Breast epithelium (tissue), 4 donors: ENCODE measurements at regions not wholly inside any gene's neighbourhood (a gene's known extent, or its start where the extent isn't known, plus 50 kb on each side); places are given as distances from the start of the nearest gene placed in this dataset.

Experiments
- DNase-seq, 2 donors: peaks; one replicate each; pipeline ENCODE4 v3.0.0-alpha.2; 2019; ENCODE audit warnings: low spot score in 2 of 2
- H3K27ac ChIP-seq, 2 donors: fragments of 200-600 bp; sonication (generic) in 1 of 2; one replicate each; pipeline ENCODE4 v1.5.1; 2016 to 2019; ENCODE audit warnings: mild to moderate bottlenecking in 1 of 2
- H3K27me3 ChIP-seq, 2 donors: fragments of 200-600 bp; sonication (generic) in 1 of 2; one replicate each; pipeline versions ENCODE4 v1.5.1 to v1.6.0; 2017 to 2019; ENCODE audit warnings: control low read depth in 1 of 2, mild to moderate bottlenecking in 1 of 2
- H3K36me3 ChIP-seq: fragments of 200-600 bp; one replicate; pipeline ENCODE4 v1.5.1; 2019
- H3K4me1 ChIP-seq, 2 donors: fragments of 200-600 bp; sonication (generic); one replicate each; pipeline ENCODE4 v1.5.1; 2016 to 2019; ENCODE audit warnings: control low read depth in 1 of 2
- H3K4me3 ChIP-seq, 3 donors: fragments of 200-600 bp; sonication (generic); 1 replicate in 2 of 3; 2 replicates in 1 of 3; pipeline ENCODE4 v1.5.1; 2016 to 2019; ENCODE audit warnings: mild to moderate bottlenecking in 3 of 3, moderate library complexity in 2 of 3
- H3K9me3 ChIP-seq, 2 donors: fragments of 200-600 bp; sonication (generic) in 1 of 2; one replicate each; pipeline ENCODE4 v1.5.1; 2016 to 2019; ENCODE audit warnings: control low read depth in 1 of 2
- CTCF ChIP-seq, 3 donors: fragments of 450-650 bp; IDR thresholded peaks; one replicate each; pipeline ENCODE4 v1.5.1; 2016 to 2017; ENCODE audit warnings: antibody characterized with exemption in 3 of 3, mild to moderate bottlenecking in 3 of 3, moderate library complexity in 3 of 3
- POLR2A ChIP-seq: fragments of 450-650 bp; IDR thresholded peaks from one replicate; pipeline ENCODE4 v1.6.1; 2016; ENCODE audit warnings: antibody characterized with exemption, mild to moderate bottlenecking, moderate library complexity
- POLR2AphosphoS5 ChIP-seq, 3 donors: sonication (generic); formaldehyde crosslinking; IDR thresholded peaks; one replicate each; pipeline ENCODE4 v1.6.1; 2017; ENCODE audit warnings: antibody characterized with exemption in 3 of 3
- intact Hi-C: fragments of 100-400 bp; cut with DNase I; formaldehyde crosslinking; loops from one replicate; pipeline ENCODE4 v1.15.1; 2023; ENCODE audit warnings: low total_unique reads

DNA sequence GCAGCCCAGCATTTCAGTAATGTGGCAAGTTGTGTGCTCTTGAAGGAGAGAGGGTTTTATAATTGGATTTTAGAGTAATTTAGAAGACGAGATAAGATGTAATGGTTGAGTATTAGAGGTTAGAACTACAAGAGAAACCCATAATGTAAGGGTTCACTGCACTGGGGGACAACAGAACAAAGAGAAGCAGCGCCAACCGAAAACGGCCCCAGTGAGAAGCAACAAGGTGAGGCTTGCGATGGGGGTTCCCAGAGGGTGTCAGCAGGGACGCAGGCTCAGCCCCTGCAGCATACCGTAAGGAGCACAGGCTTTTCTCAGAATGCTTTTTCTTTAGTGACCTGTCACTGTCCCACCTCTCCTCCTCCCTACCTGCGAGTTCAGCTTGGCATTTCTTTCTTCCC is 183.9 kb upstream of the ETAA1 start:
- H3K27me3 ChIP-seq, result no peaks in the 10 kb centered on the region
- H3K27ac ChIP-seq, result no peak overlapping the region
- H3K4me3 ChIP-seq, result no peak overlapping the region
- TF ChIP-seq CTCF (IDR thresholded peaks at IDR 0.05) (no peak), POLR2A (no peak), POLR2AphosphoS5 (IDR thresholded peaks at IDR 0.05) (no peak)
- H3K4me1 ChIP-seq, result no peaks in the 10 kb centered on the region
- no peak for DNase-seq
- no peaks in the 10 kb centered on the region for H3K36me3 ChIP-seq
- intact Hi-C loops, result no loop called here
- H3K9me3 ChIP-seq, result no peaks in the 10 kb centered on the region

DNA sequence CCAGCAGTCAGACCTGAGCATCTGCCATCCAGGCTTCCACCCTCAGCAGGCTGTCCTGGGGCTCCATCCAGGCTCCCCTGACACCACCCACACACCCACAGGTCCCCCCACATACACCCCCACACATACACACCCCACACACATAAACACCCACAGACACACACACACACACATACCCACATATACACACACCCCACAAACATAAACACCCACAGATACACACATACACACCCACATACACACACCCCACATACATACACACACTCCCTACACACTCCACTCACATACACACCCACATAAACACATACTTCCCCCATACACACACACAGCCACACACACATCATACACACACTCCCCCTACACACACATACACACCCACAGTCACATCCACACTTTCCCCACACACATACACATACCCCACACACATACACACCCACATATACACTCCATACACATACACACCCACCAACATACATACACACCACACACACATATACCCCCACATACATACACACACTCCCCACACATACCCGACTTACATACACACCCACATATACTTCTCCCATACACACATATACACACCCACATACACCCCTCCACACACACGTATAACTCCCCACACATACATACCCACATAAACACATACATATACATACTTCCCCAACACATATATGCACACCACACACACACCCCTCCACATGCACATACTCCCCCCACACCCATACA is 183.3 kb upstream of the ETAA1 start:
- no peak overlapping the region for H3K27ac ChIP-seq
- no peaks in the 10 kb centered on the region for H3K27me3 ChIP-seq
- DNase-seq, result no peak
- H3K4me1 ChIP-seq, result no peaks in the 10 kb centered on the region
- no peaks in the 10 kb centered on the region for H3K36me3 ChIP-seq
- no peak for TF ChIP-seq POLR2AphosphoS5 (IDR thresholded peaks at IDR 0.05)
- no peak for TF ChIP-seq POLR2A
- no peak for TF ChIP-seq CTCF (IDR thresholded peaks at IDR 0.05)
- no peak overlapping the region for H3K4me3 ChIP-seq
- no peaks in the 10 kb centered on the region for H3K9me3 ChIP-seq
- intact Hi-C loops, result no loop called here

GRCh38 chr2:67214585-67215185 is 182.4 kb upstream of the ETAA1 start:
- no peaks in the 10 kb centered on the region for H3K27me3 ChIP-seq
- DNase-seq, result no peak
- intact Hi-C loops, result no loop called here
- H3K27ac ChIP-seq, result no peak overlapping the region
- H3K4me1 ChIP-seq, result no peaks in the 10 kb centered on the region
- no peaks in the 10 kb centered on the region for H3K9me3 ChIP-seq
- H3K36me3 ChIP-seq, result no peaks in the 10 kb centered on the region
- TF ChIP-seq CTCF (IDR thresholded peaks at IDR 0.05) (no peak), POLR2AphosphoS5 (IDR thresholded peaks at IDR 0.05) (no peak), POLR2A (no peak)
- H3K4me3 ChIP-seq, result no peak overlapping the region

DNA sequence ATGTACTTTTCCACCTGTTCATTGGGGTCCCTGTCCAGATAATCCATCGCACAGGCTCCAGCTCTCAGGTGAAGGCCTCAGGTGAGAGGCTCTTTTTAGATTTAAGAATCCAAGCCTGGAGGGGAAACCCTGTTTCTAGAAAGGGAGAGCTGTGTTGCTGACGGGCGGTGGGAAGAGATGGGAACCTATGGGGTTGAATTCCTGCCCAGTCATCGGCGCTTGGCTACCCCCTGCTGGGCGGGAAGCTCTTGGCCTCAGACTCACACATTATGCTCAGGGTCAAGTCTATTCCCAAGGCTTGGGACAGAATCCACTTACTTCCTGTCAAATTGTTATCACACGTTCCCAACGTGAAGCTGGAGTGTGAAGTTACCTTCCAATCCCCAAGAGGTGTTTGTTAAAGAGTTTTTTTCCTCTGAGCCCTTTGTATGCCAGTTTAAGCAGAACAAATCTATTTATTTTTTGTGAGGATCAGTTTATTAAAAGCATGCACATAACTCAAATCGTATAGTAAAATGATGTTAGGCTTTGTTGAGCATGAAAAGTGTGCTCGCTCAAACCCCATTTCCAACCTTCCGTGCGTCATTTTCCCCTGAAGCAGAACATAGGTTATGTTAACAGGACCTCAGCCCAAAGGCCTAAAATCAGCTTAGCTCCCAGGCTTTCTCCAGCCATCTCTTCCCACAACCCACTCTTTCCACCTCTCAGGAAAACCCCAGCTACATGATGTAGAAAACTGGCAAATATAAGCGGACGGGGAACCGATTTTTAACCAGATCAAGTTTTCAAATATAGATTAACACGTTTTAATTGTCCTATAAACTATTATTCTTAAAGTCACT is 181.7 kb upstream of the ETAA1 start:
- intact Hi-C loops, result no loop called here
- Histone ChIP-seq H3K4me3 (no peak overlapping the region), H3K27me3 (no peaks in the 10 kb centered on the region), H3K4me1 (no peaks in the 10 kb centered on the region), H3K36me3 (no peaks in the 10 kb centered on the region), H3K9me3 (no peaks in the 10 kb centered on the region), H3K27ac (no peak overlapping the region)
- no peak for TF ChIP-seq CTCF (IDR thresholded peaks at IDR 0.05)
- TF ChIP-seq POLR2A, result no peak
- TF ChIP-seq POLR2AphosphoS5 (IDR thresholded peaks at IDR 0.05), result no peak
- no peak for DNase-seq

- no peaks in the 10 kb centered on the region for H3K4me1 ChIP-seq
Measured at GRCh38 chr2:67216103-67216502, 181.0 kb upstream of the ETAA1 start.

More at GRCh38 chr2:67216103-67216502, 181.0 kb upstream of the ETAA1 start:
- H3K27me3 ChIP-seq, result no peaks in the 10 kb centered on the region
- H3K9me3 ChIP-seq, result no peaks in the 10 kb centered on the region
- intact Hi-C loops, result no loop called here
- no peak overlapping the region for H3K4me3 ChIP-seq
- TF ChIP-seq POLR2AphosphoS5 (IDR thresholded peaks at IDR 0.05), result no peak
- no peak for TF ChIP-seq POLR2A
- no peak for TF ChIP-seq CTCF (IDR thresholded peaks at IDR 0.05)
- no peaks in the 10 kb centered on the region for H3K36me3 ChIP-seq
- H3K27ac ChIP-seq, result no peak overlapping the region
- DNase-seq, result no peak
